Stimulated activated naive CD4-positive, alpha-beta T cell (primary cell): ENCODE measurements at regions not wholly inside any gene's neighbourhood (a gene's known extent, or its start where the extent isn't known, plus 50 kb on each side); places are given as distances from the start of the nearest gene placed in this dataset.
"Not testable (repeated sequence)": the region's sequence is repeated elsewhere in the genome, so short reads cannot be mapped to it uniquely, and the experiment has no call there.

Experiments used
- DNase-seq, 6 experiments: peaks; one replicate each; lab custom pipeline; 2025; lab: John Stamatoyannopoulos, UW

GRCh38 chr2:57180042-57180567 is 866.5 kb upstream of the VRK2 start:
- no peak for DNase-seq

- DNase-seq, result no peak
These were observed 865.9 kb upstream of the VRK2 start for GRCh38 chr2:57180678-57181077.

GRCh38 chr2:57181315-57182038 is 865.1 kb upstream of the VRK2 start:
- no peak for DNase-seq

GRCh38 chr2:57182916-57183315 is 863.7 kb upstream of the VRK2 start:
- no peak for DNase-seq

- DNase-seq, result no peak
These were observed 861.0 kb upstream of the VRK2 start for GRCh38 chr2:57185568-57185967.

GRCh38 chr2:57190007-57190406 is 856.6 kb upstream of the VRK2 start:
- no peak for DNase-seq

GRCh38 chr2:57199663-57200062 is 846.9 kb upstream of the VRK2 start:
- no peak for DNase-seq

GRCh38 chr2:57204364-57204763 is 842.2 kb upstream of the VRK2 start:
- no peak for DNase-seq

- no peak for DNase-seq
These were observed 841.4 kb upstream of the VRK2 start for GRCh38 chr2:57205241-57205640.

GRCh38 chr2:57207191-57207590 is 839.4 kb upstream of the VRK2 start:
- no peak for DNase-seq

- no peak for DNase-seq
These were observed 836.8 kb upstream of the VRK2 start for GRCh38 chr2:57209799-57210198.

- DNase-seq, result no peak
These were observed 835.8 kb upstream of the VRK2 start for GRCh38 chr2:57210855-57211254.

GRCh38 chr2:57217013-57217412 is 829.6 kb upstream of the VRK2 start:
- no peak for DNase-seq

GRCh38 chr2:57218206-57218605 is 828.4 kb upstream of the VRK2 start:
- DNase-seq, result no peak

- not testable (repeated sequence) for DNase-seq
These were observed 816.9 kb upstream of the VRK2 start for GRCh38 chr2:57229706-57230105.

GRCh38 chr2:57232341-57232740 is 814.3 kb upstream of the VRK2 start:
- DNase-seq, result not testable (repeated sequence)

GRCh38 chr2:57251495-57251894 is 795.1 kb upstream of the VRK2 start:
- DNase-seq, result not testable (repeated sequence)

GRCh38 chr2:57276408-57276807 is 770.2 kb upstream of the VRK2 start:
- DNase-seq, result not testable (repeated sequence)

- DNase-seq, result no peak
These were observed 768.2 kb upstream of the VRK2 start for GRCh38 chr2:57278451-57278850.

GRCh38 chr2:57291209-57291608 is 755.4 kb upstream of the VRK2 start:
- DNase-seq, result no peak

- no peak for DNase-seq
These were observed 749.6 kb upstream of the VRK2 start for GRCh38 chr2:57296795-57297517.

- DNase-seq, result no peak
These were observed 732.9 kb upstream of the VRK2 start for GRCh38 chr2:57313678-57314077.

- no peak for DNase-seq
These were observed 731.9 kb upstream of the VRK2 start for GRCh38 chr2:57314682-57315081.
